Body of pancreas (tissue), 4 donors: ENCODE measurements at regions not wholly inside any gene's neighbourhood (a gene's known extent, or its start where the extent isn't known, plus 50 kb on each side); places are given as distances from the start of the nearest gene placed in this dataset.

Source experiments
- POLR2A ChIP-seq, 3 donors: fragments of 450-650 bp; IDR thresholded peaks; one replicate each; pipeline ENCODE4 v1.6.1; 2016; ENCODE audit warnings: antibody characterized with exemption in 3 of 3, mild to moderate bottlenecking in 2 of 3
- TF ChIP-seq, protein P1 (sequence below), 7 experiments: fragments of 450-650 bp in 4 of 7; fragments of 200-600 bp in 3 of 7; sonication (generic) in 3 of 7; IDR thresholded peaks; one replicate each; pipeline ENCODE4 v1.5.1; 2016 to 2019; ENCODE audit warnings: antibody characterized with exemption in 7 of 7

DNA sequence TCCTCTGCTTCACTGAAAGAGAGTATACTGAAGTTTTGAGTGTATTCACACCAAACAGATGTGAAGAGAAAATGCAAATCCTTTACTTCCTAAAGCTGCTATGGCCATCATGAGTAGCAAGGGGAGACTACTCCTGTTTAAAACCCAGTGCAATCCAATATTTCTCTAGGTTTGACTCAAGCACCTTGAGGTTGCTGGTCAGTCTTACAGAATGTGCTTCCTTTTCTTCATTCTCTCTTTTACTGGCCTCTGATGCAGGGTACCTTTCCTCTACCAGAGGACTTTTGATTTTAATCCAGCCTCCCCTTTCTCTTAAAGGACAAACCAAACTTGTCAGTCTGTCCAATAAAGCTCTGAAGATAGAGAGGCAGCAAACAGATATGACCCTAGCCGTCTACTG is 98.1 kb upstream of the TLE4 start:
- TF ChIP-seq POLR2A (IDR thresholded peaks at IDR 0.05) = no peak
- TF ChIP-seq, protein P1, sequence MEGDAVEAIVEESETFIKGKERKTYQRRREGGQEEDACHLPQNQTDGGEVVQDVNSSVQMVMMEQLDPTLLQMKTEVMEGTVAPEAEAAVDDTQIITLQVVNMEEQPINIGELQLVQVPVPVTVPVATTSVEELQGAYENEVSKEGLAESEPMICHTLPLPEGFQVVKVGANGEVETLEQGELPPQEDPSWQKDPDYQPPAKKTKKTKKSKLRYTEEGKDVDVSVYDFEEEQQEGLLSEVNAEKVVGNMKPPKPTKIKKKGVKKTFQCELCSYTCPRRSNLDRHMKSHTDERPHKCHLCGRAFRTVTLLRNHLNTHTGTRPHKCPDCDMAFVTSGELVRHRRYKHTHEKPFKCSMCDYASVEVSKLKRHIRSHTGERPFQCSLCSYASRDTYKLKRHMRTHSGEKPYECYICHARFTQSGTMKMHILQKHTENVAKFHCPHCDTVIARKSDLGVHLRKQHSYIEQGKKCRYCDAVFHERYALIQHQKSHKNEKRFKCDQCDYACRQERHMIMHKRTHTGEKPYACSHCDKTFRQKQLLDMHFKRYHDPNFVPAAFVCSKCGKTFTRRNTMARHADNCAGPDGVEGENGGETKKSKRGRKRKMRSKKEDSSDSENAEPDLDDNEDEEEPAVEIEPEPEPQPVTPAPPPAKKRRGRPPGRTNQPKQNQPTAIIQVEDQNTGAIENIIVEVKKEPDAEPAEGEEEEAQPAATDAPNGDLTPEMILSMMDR (IDR thresholded peaks at IDR 0.05) = no peak
